HEK293 (cell line): ENCODE measurements at regions not wholly inside any gene's neighbourhood (a gene's known extent, or its start where the extent isn't known, plus 50 kb on each side); places are given as distances from the start of the nearest gene placed in this dataset.

Experiments
- CTCF ChIA-PET: fragments of 350-600 bp; formaldehyde crosslinking; extraction: SDS; loops from one replicate; lab custom pipeline; 2021; ENCODE audit warnings: antibody characterized with exemption; lab: Yijun Ruan, JAX
- POLR2A ChIA-PET: fragments of 300-600 bp; formaldehyde crosslinking; extraction: SDS; loops from one replicate; lab custom pipeline; 2020; ENCODE audit warnings: antibody characterized with exemption, inconsistent platforms; lab: Yijun Ruan, JAX
- H3K27ac ChIP-seq: fragments of 200-500 bp; sonication (Bioruptor generic); 2 replicates; pipeline ENCODE4 v1.5.1; 2014; ENCODE audit warnings: low read depth, low read length, control low read depth, inconsistent platforms; ENCODE audit errors: extremely low read depth
- H3K36me3 ChIP-seq, 2 experiments: fragments of 200-500 bp in 1 of 2; sonication (Bioruptor generic) in 1 of 2; 1 replicate in 1 of 2; 2 replicates in 1 of 2; pipeline ENCODE4 v1.5.1; 2014 to 2017; ENCODE audit warnings: inconsistent platforms in 2 of 2, low read length in 2 of 2; ENCODE audit not compliant: control insufficient read depth in 2 of 2, insufficient read depth in 1 of 2
- H3K4me1 ChIP-seq: fragments of 200-500 bp; sonication (Bioruptor generic); 2 replicates; pipeline ENCODE4 v1.5.1; 2014; ENCODE audit warnings: mild to moderate bottlenecking, low read length, inconsistent platforms; ENCODE audit not compliant: control insufficient read depth, insufficient read depth
- H3K4me3 ChIP-seq: 2 replicates; pipeline ENCODE4 v1.5.1; 2011; ENCODE audit warnings: low read depth, mild to moderate bottlenecking, control low read depth, low read length, moderate library complexity
- H3K9me3 ChIP-seq: fragments of 200-500 bp; sonication (Bioruptor generic); 2 replicates; pipeline ENCODE4 v1.5.1; 2014; ENCODE audit warnings: low read depth, low read length, inconsistent platforms; ENCODE audit not compliant: control insufficient read depth, insufficient read depth
- BCL11A ChIP-seq: fragments of 450-650 bp; formaldehyde crosslinking; IDR thresholded peaks from 2 replicates; pipeline ENCODE4 v1.5.1; 2016; ENCODE audit warnings: low read depth, missing biosample characterization, missing genetic modification characterization
- BCL6B ChIP-seq: fragments of 450-650 bp; formaldehyde crosslinking; IDR thresholded peaks from 2 replicates; pipeline ENCODE4 v1.5.1; 2017; ENCODE audit warnings: missing biosample characterization, missing genetic modification characterization
- GLIS1 ChIP-seq: fragments of 450-650 bp; formaldehyde crosslinking; IDR thresholded peaks from 2 replicates; pipeline ENCODE4 v1.5.1; 2016; ENCODE audit warnings: missing biosample characterization, missing genetic modification characterization
- GLIS2 ChIP-seq: fragments of 450-650 bp; formaldehyde crosslinking; IDR thresholded peaks from 2 replicates; pipeline ENCODE4 v1.5.1; 2016; ENCODE audit warnings: missing biosample characterization, missing genetic modification characterization
- KLF9 ChIP-seq: fragments of 450-650 bp; formaldehyde crosslinking; IDR thresholded peaks from 2 replicates; pipeline ENCODE4 v1.5.1; 2016; ENCODE audit warnings: missing biosample characterization, missing genetic modification characterization, low read depth
- PATZ1 ChIP-seq: fragments of 450-650 bp; formaldehyde crosslinking; IDR thresholded peaks from 2 replicates; pipeline ENCODE4 v1.5.1; 2016; ENCODE audit warnings: missing biosample characterization, missing genetic modification characterization
- YY1 ChIP-seq: fragments of 450-650 bp; formaldehyde crosslinking; IDR thresholded peaks from 2 replicates; pipeline ENCODE4 v1.5.1; 2018; ENCODE audit warnings: missing biosample characterization, missing genetic modification characterization
- ZBTB48 ChIP-seq: fragments of 450-650 bp; formaldehyde crosslinking; IDR thresholded peaks from 2 replicates; pipeline ENCODE4 v1.5.1; 2016; ENCODE audit warnings: missing biosample characterization, missing genetic modification characterization
- ZNF132 ChIP-seq: fragments of 450-650 bp; formaldehyde crosslinking; IDR thresholded peaks from 2 replicates; pipeline ENCODE4 v1.5.1; 2017; ENCODE audit warnings: missing biosample characterization, missing genetic modification characterization, borderline replicate concordance
- ZNF140 ChIP-seq: fragments of 450-650 bp; formaldehyde crosslinking; IDR thresholded peaks from 2 replicates; pipeline ENCODE4 v1.5.1; 2016; ENCODE audit warnings: missing biosample characterization, missing genetic modification characterization
- ZNF157 ChIP-seq: fragments of 450-650 bp; formaldehyde crosslinking; IDR thresholded peaks from 2 replicates; pipeline ENCODE4 v1.5.1; 2016; ENCODE audit warnings: missing biosample characterization, missing genetic modification characterization
- ZNF175 ChIP-seq: fragments of 450-650 bp; formaldehyde crosslinking; IDR thresholded peaks from 2 replicates; pipeline ENCODE4 v1.5.1; 2016; ENCODE audit warnings: missing biosample characterization, missing genetic modification characterization
- ZNF19 ChIP-seq: fragments of 450-650 bp; formaldehyde crosslinking; IDR thresholded peaks from 2 replicates; pipeline ENCODE4; 2016; ENCODE audit warnings: missing biosample characterization, missing genetic modification characterization, low read depth
- ZNF280C ChIP-seq: fragments of 450-650 bp; formaldehyde crosslinking; IDR thresholded peaks from 2 replicates; pipeline ENCODE4 v1.5.1; 2016; ENCODE audit warnings: missing biosample characterization, missing genetic modification characterization
- ZNF311 ChIP-seq: fragments of 450-650 bp; formaldehyde crosslinking; IDR thresholded peaks from 2 replicates; pipeline ENCODE4 v1.5.1; 2017; ENCODE audit warnings: missing biosample characterization, missing genetic modification characterization, borderline replicate concordance
- ZNF366 ChIP-seq: fragments of 450-650 bp; formaldehyde crosslinking; conservative IDR thresholded peaks from 2 replicates; pipeline ENCODE4 v1.5.1; 2016; ENCODE audit warnings: missing biosample characterization, missing genetic modification characterization
- ZNF394 ChIP-seq: fragments of 450-650 bp; formaldehyde crosslinking; IDR thresholded peaks from 2 replicates; pipeline ENCODE4 v1.5.1; 2016; ENCODE audit warnings: missing biosample characterization, missing genetic modification characterization, mild to moderate bottlenecking, moderate library complexity, borderline replicate concordance
- ZNF416 ChIP-seq: fragments of 450-650 bp; formaldehyde crosslinking; IDR thresholded peaks from 2 replicates; pipeline ENCODE4 v1.5.1; 2016; ENCODE audit warnings: missing biosample characterization, missing genetic modification characterization
- ZNF513 ChIP-seq: fragments of 450-650 bp; IDR thresholded peaks from 2 replicates; pipeline ENCODE4 v1.5.1; 2018; ENCODE audit warnings: missing biosample characterization, missing genetic modification characterization
- ZNF521 ChIP-seq: fragments of 450-650 bp; formaldehyde crosslinking; IDR thresholded peaks from 2 replicates; pipeline ENCODE4 v1.5.1; 2017; ENCODE audit warnings: missing biosample characterization, mild to moderate bottlenecking, missing genetic modification characterization
- ZNF548 ChIP-seq: fragments of 450-650 bp; formaldehyde crosslinking; IDR thresholded peaks from 2 replicates; pipeline ENCODE4 v1.5.1; 2016; ENCODE audit warnings: missing biosample characterization, missing genetic modification characterization
- ZNF549 ChIP-seq: fragments of 450-650 bp; IDR thresholded peaks from 2 replicates; pipeline ENCODE4 v1.5.1; 2018; ENCODE audit warnings: missing biosample characterization, missing genetic modification characterization, mild to moderate bottlenecking, inconsistent platforms, moderate library complexity
- ZNF555 ChIP-seq: fragments of 450-650 bp; formaldehyde crosslinking; conservative IDR thresholded peaks from 2 replicates; pipeline ENCODE4 v1.5.1; 2017; ENCODE audit warnings: missing biosample characterization, mild to moderate bottlenecking, missing genetic modification characterization, inconsistent platforms
- ZNF645 ChIP-seq: fragments of 450-650 bp; formaldehyde crosslinking; IDR thresholded peaks from 2 replicates; pipeline ENCODE4; 2016; ENCODE audit warnings: missing biosample characterization, missing genetic modification characterization
- ZNF792 ChIP-seq: fragments of 450-650 bp; formaldehyde crosslinking; IDR thresholded peaks from 2 replicates; pipeline ENCODE4 v1.5.1; 2016; ENCODE audit warnings: missing biosample characterization, missing genetic modification characterization
- ZNF837 ChIP-seq: fragments of 450-650 bp; formaldehyde crosslinking; IDR thresholded peaks from 2 replicates; pipeline ENCODE4 v1.5.1; 2016; ENCODE audit warnings: missing biosample characterization, missing genetic modification characterization

- Histone ChIP-seq H3K4me3 (no peak overlapping the region), H3K27ac (no peak overlapping the region)
- POLR2A ChIA-PET: no interaction called here
- TF ChIP-seq ZNF645 (tag by site-specific recombination): no peak
- TF ChIP-seq, all 188 proteins: peak for 0
- CTCF ChIA-PET: no interaction called here
- Histone ChIP-seq H3K9me3 (no peaks in the 10 kb centered on the region), H3K4me1 (no peaks in the 10 kb centered on the region), H3K36me3 (no peaks in the 10 kb centered on the region)
Observed at GRCh38 chr11:80523057-80523456, 1082.2 kb upstream of the TENM4 start.

- ChIA-PET CTCF (no interaction called here), POLR2A (no interaction called here)
- Histone ChIP-seq H3K36me3 (no peaks in the 10 kb centered on the region), H3K27ac (no peak overlapping the region), H3K4me3 (no peak overlapping the region), H3K4me1 (no peaks in the 10 kb centered on the region), H3K9me3 (no peaks in the 10 kb centered on the region)
- TF ChIP-seq BCL6B (no peak), BCL11A (tag by site-specific recombination) (no peak), PATZ1 (tag by site-specific recombination) (no peak), ZNF792 (no peak), ZNF311 (tag by site-specific recombination) (no peak), ZNF157 (tag by site-specific recombination) (no peak), ZNF280C (tag by site-specific recombination) (no peak), GLIS2 (tag by site-specific recombination) (no peak), ZNF837 (tag by site-specific recombination) (no peak)
Observed at GRCh38 chr11:80521592-80521991, 1080.8 kb upstream of the TENM4 start.

GRCh38 chr11:80520507-80520887, 1079.7 kb upstream of the TENM4 start:
- H3K4me1 ChIP-seq: no peaks in the 10 kb centered on the region
- CTCF ChIA-PET: no interaction called here
- POLR2A ChIA-PET: no interaction called here
- no peak overlapping the region for H3K4me3 ChIP-seq
- H3K27ac ChIP-seq: no peak overlapping the region
- no peaks in the 10 kb centered on the region for H3K9me3 ChIP-seq
- no peaks in the 10 kb centered on the region for H3K36me3 ChIP-seq
- no peak for TF ChIP-seq ZNF19 (tag by site-specific recombination)
- no peak for TF ChIP-seq GLIS1 (tag by site-specific recombination)
- TF ChIP-seq ZNF175: no peak
- no peak for TF ChIP-seq ZBTB48 (tag by site-specific recombination)
- TF ChIP-seq ZNF366 (tag by site-specific recombination): no peak
- TF ChIP-seq ZNF521 (tag by site-specific recombination): no peak
- TF ChIP-seq ZNF140 (tag by site-specific recombination): no peak
- no peak for TF ChIP-seq YY1 (tag by site-specific recombination)
- TF ChIP-seq ZNF513 (tag by site-specific recombination): no peak
- TF ChIP-seq ZNF311 (tag by site-specific recombination): no peak
- TF ChIP-seq ZNF132 (tag by site-specific recombination): no peak
- no peak for TF ChIP-seq KLF9
- no peak for TF ChIP-seq ZNF394
- TF ChIP-seq ZNF416 (tag by site-specific recombination): no peak
- no peak for TF ChIP-seq ZNF548 (tag by site-specific recombination)
- TF ChIP-seq ZNF549 (tag by site-specific recombination): no peak
- no peak for TF ChIP-seq ZNF555
